IPS DF 6.9 (cell line): ENCODE measurements at regions not wholly inside any gene's neighbourhood (a gene's known extent, or its start where the extent isn't known, plus 50 kb on each side); places are given as distances from the start of the nearest gene placed in this dataset.

Experiments used
- DNase-seq: peaks from one replicate; pipeline ENCODE4 v3.0.0-alpha.2; 2013; ENCODE audit warnings: low read depth, low spot score
- H3K27ac ChIP-seq: one replicate; pipeline ENCODE4 v1.5.1; 2013; ENCODE audit warnings: low read length, control low read depth
- H3K27me3 ChIP-seq: 2 replicates; pipeline ENCODE4 v1.6.1; 2013; ENCODE audit warnings: mild to moderate bottlenecking, low read length; ENCODE audit not compliant: control insufficient read depth, insufficient read depth
- H3K36me3 ChIP-seq: 2 replicates; pipeline ENCODE4 v1.6.1; 2013; ENCODE audit warnings: low read length; ENCODE audit not compliant: control insufficient read depth, insufficient read depth
- H3K4me1 ChIP-seq: 2 replicates; pipeline ENCODE4 v1.6.1; 2013; ENCODE audit warnings: low read length; ENCODE audit not compliant: control insufficient read depth, insufficient read depth
- H3K4me3 ChIP-seq: 2 replicates; pipeline ENCODE4 v1.5.1; 2013; ENCODE audit warnings: mild to moderate bottlenecking, low read length
- H3K9me3 ChIP-seq: 2 replicates; pipeline ENCODE4 v1.6.1; 2013; ENCODE audit warnings: low read length, inconsistent platforms; ENCODE audit not compliant: control insufficient read depth, insufficient read depth
- WGBS: extraction: QIAGEN DNeasy Blood & Tissue Kit; methylation state at CpG from one replicate; pipeline ENCODE4 v1.1.7; 2013; ENCODE audit warnings: mixed read lengths, missing lambda C conversion rate; ENCODE audit not compliant: insufficient read length, insufficient coverage; 5-methylcytosine and 5-hydroxymethylcytosine counted together

GRCh38 chr12:46942579-46942978, 116.8 kb upstream of the SLC38A4 start:
- DNase-seq = no peak
- H3K36me3 ChIP-seq = no peaks in the 10 kb centered on the region
- H3K27ac ChIP-seq = no peak overlapping the region
- H3K4me1 ChIP-seq = no peaks in the 10 kb centered on the region; the same call in 1 of the 2 replicates
- no peak overlapping the region for H3K4me3 ChIP-seq
- H3K9me3 ChIP-seq = no peaks in the 10 kb centered on the region
- no peaks in the 10 kb centered on the region for H3K27me3 ChIP-seq
- WGBS = no CpG with 5 or more reads among the region's 2 CpGs

- Histone ChIP-seq H3K4me1 (no peaks in the 10 kb centered on the region; the same call in 1 of the 2 replicates), H3K27ac (no peak overlapping the region), H3K27me3 (no peaks in the 10 kb centered on the region), H3K36me3 (no peaks in the 10 kb centered on the region), H3K9me3 (no peaks in the 10 kb centered on the region), H3K4me3 (no peak overlapping the region)
- no CpG with 5 or more reads among the region's 2 CpGs for WGBS
- DNase-seq = no peak
Measured at GRCh38 chr12:46944088-46944487, 118.3 kb upstream of the SLC38A4 start.

GRCh38 chr12:46944771-46945170, 119.0 kb upstream of the SLC38A4 start:
- no peaks in the 10 kb centered on the region; the same call in 1 of the 2 replicates for H3K4me1 ChIP-seq
- no peaks in the 10 kb centered on the region for H3K36me3 ChIP-seq
- no peaks in the 10 kb centered on the region for H3K9me3 ChIP-seq
- no CpG with 5 or more reads among the region's 5 CpGs for WGBS
- no peaks in the 10 kb centered on the region for H3K27me3 ChIP-seq
- H3K27ac ChIP-seq = no peak overlapping the region
- DNase-seq = no peak
- H3K4me3 ChIP-seq = no peak overlapping the region

- Histone ChIP-seq H3K36me3 (no peaks in the 10 kb centered on the region), H3K27me3 (no peaks in the 10 kb centered on the region), H3K27ac (no peak overlapping the region), H3K4me3 (no peak overlapping the region), H3K4me1 (no peaks in the 10 kb centered on the region; the same call in 1 of the 2 replicates), H3K9me3 (no peaks in the 10 kb centered on the region)
- DNase-seq = no peak
- WGBS = no CpG with 5 or more reads among the region's 3 CpGs
Measured at GRCh38 chr12:46945591-46945990, 119.8 kb upstream of the SLC38A4 start.

GRCh38 chr12:46946137-46946536, 120.3 kb upstream of the SLC38A4 start:
- no CpG with 5 or more reads among the region's 2 CpGs for WGBS
- Histone ChIP-seq H3K27ac (no peak overlapping the region), H3K27me3 (no peaks in the 10 kb centered on the region), H3K36me3 (no peaks in the 10 kb centered on the region), H3K9me3 (no peaks in the 10 kb centered on the region), H3K4me3 (no peak overlapping the region), H3K4me1 (no peaks in the 10 kb centered on the region; the same call in 1 of the 2 replicates)
- no peak for DNase-seq

GRCh38 chr12:46948936-46949545, 123.2 kb upstream of the SLC38A4 start:
- H3K4me1 ChIP-seq = no peaks in the 10 kb centered on the region
- no peaks in the 10 kb centered on the region for H3K27me3 ChIP-seq
- H3K36me3 ChIP-seq = no peaks in the 10 kb centered on the region
- no peaks in the 10 kb centered on the region for H3K9me3 ChIP-seq
- no peak for DNase-seq
- H3K4me3 ChIP-seq = no peak overlapping the region
- H3K27ac ChIP-seq = no peak overlapping the region
- no CpG with 5 or more reads among the region's 1 CpG for WGBS

GRCh38 chr12:46950094-46950493, 124.3 kb upstream of the SLC38A4 start:
- no CpG with 5 or more reads among the region's 3 CpGs for WGBS
- H3K4me1 ChIP-seq = no peaks in the 10 kb centered on the region
- no peak for DNase-seq
- H3K36me3 ChIP-seq = no peaks in the 10 kb centered on the region
- no peaks in the 10 kb centered on the region for H3K9me3 ChIP-seq
- H3K27ac ChIP-seq = no peak overlapping the region
- no peak overlapping the region for H3K4me3 ChIP-seq
- H3K27me3 ChIP-seq = no peaks in the 10 kb centered on the region

- no CpG with 5 or more reads among the region's 1 CpG for WGBS
- no peaks in the 10 kb centered on the region for H3K27me3 ChIP-seq
- DNase-seq = no peak
- no peaks in the 10 kb centered on the region for H3K36me3 ChIP-seq
- no peaks in the 10 kb centered on the region; the same call in 1 of the 2 replicates for H3K9me3 ChIP-seq
- no peak overlapping the region for H3K4me3 ChIP-seq
- H3K4me1 ChIP-seq = no peaks in the 10 kb centered on the region
- H3K27ac ChIP-seq = no peak overlapping the region
Measured at GRCh38 chr12:46952880-46953483, 126.4 kb upstream of the PCED1B start.

GRCh38 chr12:46956451-46957035, 122.9 kb upstream of the PCED1B start:
- no peak for DNase-seq
- whole genome bisulfite sequencing = 100% methylated on average over 1 of the region's 5 CpGs
- Histone ChIP-seq H3K27me3 (no peaks in the 10 kb centered on the region), H3K36me3 (no peaks in the 10 kb centered on the region), H3K9me3 (no peaks in the 10 kb centered on the region; the same call in 1 of the 2 replicates), H3K27ac (no peak overlapping the region), H3K4me3 (no peak overlapping the region), H3K4me1 (no peaks in the 10 kb centered on the region)

- no peak for DNase-seq
- no peaks in the 10 kb centered on the region; the same call in 1 of the 2 replicates for H3K9me3 ChIP-seq
- no CpG with 5 or more reads among the region's 3 CpGs for WGBS
- no peak overlapping the region for H3K4me3 ChIP-seq
- H3K27me3 ChIP-seq = no peaks in the 10 kb centered on the region
- no peak overlapping the region for H3K27ac ChIP-seq
- no peaks in the 10 kb centered on the region for H3K36me3 ChIP-seq
- no peaks in the 10 kb centered on the region for H3K4me1 ChIP-seq
Measured at GRCh38 chr12:46958053-46958452, 121.4 kb upstream of the PCED1B start.
